Ishikawa (cell line): ENCODE measurements at regions not wholly inside any gene's neighbourhood (a gene's known extent, or its start where the extent isn't known, plus 50 kb on each side); places are given as distances from the start of the nearest gene placed in this dataset.

Experiments used
- CEBPB ChIP-seq: IDR thresholded peaks from 2 replicates; pipeline ENCODE4 v1.6.1; 2012
- CREB1 ChIP-seq: IDR thresholded peaks from 2 replicates; pipeline ENCODE4 v1.6.1; 2012; ENCODE audit warnings: low read depth
- EGR1 ChIP-seq: IDR thresholded peaks from 2 replicates; pipeline ENCODE4 v1.6.1; 2012
- EP300 ChIP-seq: IDR thresholded peaks from 2 replicates; pipeline ENCODE4 v1.6.1; 2012; ENCODE audit warnings: borderline replicate concordance
- FOXM1 ChIP-seq: IDR thresholded peaks from 2 replicates; pipeline ENCODE4 v1.6.1; 2012; ENCODE audit warnings: low read depth, borderline replicate concordance
- MAX ChIP-seq: IDR thresholded peaks from 2 replicates; pipeline ENCODE4 v1.6.1; 2012
- NFIC ChIP-seq: IDR thresholded peaks from 2 replicates; pipeline ENCODE4 v1.6.1; 2012
- RAD21 ChIP-seq: IDR thresholded peaks from 2 replicates; pipeline ENCODE4 v1.6.1; 2012; ENCODE audit warnings: low read depth
- TAF1 ChIP-seq: IDR thresholded peaks from 2 replicates; pipeline ENCODE4 v1.6.1; 2012; ENCODE audit warnings: low read depth, mild to moderate bottlenecking
- TCF12 ChIP-seq: IDR thresholded peaks from 2 replicates; pipeline ENCODE4 v1.6.1; 2012; ENCODE audit warnings: low read depth
- TEAD4 ChIP-seq: IDR thresholded peaks from 2 replicates; pipeline ENCODE4 v1.6.1; 2012
- USF1 ChIP-seq: IDR thresholded peaks from 2 replicates; pipeline ENCODE4 v1.6.1; 2012
- YY1 ChIP-seq: IDR thresholded peaks from 2 replicates; pipeline ENCODE4 v1.6.1; 2012; ENCODE audit warnings: low read depth
- ZBTB7A ChIP-seq: IDR thresholded peaks from 2 replicates; pipeline ENCODE4 v1.6.1; 2012; ENCODE audit warnings: low read depth
- TF ChIP-seq, protein P1 (sequence below): IDR thresholded peaks from 2 replicates; pipeline ENCODE4 v1.6.1; 2012; ENCODE audit warnings: low read depth, mild to moderate bottlenecking

DNA sequence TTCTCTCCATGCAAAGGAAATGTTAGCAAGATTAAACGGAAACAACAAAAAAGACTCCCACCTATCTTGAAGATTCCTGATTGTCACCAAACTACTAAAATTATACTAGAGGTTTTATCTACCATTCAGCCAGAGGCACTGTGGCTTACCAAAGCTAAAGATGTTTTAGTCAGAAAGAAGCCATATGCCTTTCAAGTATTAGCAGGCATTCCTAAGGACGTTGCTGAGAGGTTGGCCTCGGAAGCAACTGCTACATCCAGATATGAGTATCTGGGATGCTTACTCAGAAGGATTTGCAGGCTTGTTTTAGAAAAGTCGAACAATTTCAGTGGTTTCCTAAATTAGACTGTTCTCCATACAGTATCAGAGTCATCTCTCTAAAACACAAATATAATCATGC, 88.3 kb upstream of the UBE2E3 start:
- TF ChIP-seq ZBTB7A = no peak
- TF ChIP-seq CREB1 = no peak

DNA sequence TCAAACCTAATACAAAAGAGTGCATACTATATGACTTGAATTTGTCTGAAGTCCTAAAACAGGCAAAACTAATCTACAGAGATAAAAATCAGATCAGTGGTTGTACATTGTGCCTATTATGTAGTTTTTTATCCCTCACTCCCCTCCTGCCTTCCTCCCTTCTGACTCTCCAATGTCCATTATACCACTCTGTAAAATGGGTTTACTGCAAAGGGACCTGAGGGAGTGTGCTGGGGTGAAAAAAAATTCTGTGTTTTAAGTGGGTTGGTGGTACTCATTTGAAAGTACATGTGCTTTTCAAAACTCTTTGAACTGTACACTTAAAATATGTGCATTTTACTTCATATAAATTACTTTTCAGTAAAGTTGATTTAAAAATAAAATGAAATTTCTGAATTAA, 89.0 kb upstream of the UBE2E3 start:
- TF ChIP-seq YY1 (no peak), RAD21 (no peak), ZBTB7A (no peak), TAF1 (no peak)

- TF ChIP-seq EGR1 = no peak
- TF ChIP-seq CEBPB = no peak
- TF ChIP-seq, protein P1, sequence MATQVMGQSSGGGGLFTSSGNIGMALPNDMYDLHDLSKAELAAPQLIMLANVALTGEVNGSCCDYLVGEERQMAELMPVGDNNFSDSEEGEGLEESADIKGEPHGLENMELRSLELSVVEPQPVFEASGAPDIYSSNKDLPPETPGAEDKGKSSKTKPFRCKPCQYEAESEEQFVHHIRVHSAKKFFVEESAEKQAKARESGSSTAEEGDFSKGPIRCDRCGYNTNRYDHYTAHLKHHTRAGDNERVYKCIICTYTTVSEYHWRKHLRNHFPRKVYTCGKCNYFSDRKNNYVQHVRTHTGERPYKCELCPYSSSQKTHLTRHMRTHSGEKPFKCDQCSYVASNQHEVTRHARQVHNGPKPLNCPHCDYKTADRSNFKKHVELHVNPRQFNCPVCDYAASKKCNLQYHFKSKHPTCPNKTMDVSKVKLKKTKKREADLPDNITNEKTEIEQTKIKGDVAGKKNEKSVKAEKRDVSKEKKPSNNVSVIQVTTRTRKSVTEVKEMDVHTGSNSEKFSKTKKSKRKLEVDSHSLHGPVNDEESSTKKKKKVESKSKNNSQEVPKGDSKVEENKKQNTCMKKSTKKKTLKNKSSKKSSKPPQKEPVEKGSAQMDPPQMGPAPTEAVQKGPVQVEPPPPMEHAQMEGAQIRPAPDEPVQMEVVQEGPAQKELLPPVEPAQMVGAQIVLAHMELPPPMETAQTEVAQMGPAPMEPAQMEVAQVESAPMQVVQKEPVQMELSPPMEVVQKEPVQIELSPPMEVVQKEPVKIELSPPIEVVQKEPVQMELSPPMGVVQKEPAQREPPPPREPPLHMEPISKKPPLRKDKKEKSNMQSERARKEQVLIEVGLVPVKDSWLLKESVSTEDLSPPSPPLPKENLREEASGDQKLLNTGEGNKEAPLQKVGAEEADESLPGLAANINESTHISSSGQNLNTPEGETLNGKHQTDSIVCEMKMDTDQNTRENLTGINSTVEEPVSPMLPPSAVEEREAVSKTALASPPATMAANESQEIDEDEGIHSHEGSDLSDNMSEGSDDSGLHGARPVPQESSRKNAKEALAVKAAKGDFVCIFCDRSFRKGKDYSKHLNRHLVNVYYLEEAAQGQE = no peak
Observed at GRCh38 chr2:180890781-180891180, 89.6 kb upstream of the UBE2E3 start.

GRCh38 chr2:180882959-180883358, 97.4 kb upstream of the UBE2E3 start:
- TF ChIP-seq TEAD4 = no peak
- no peak for TF ChIP-seq RAD21
- TF ChIP-seq NFIC = no peak
- TF ChIP-seq YY1 = no peak
- no peak for TF ChIP-seq MAX
- TF ChIP-seq, protein P1 = no peak

DNA sequence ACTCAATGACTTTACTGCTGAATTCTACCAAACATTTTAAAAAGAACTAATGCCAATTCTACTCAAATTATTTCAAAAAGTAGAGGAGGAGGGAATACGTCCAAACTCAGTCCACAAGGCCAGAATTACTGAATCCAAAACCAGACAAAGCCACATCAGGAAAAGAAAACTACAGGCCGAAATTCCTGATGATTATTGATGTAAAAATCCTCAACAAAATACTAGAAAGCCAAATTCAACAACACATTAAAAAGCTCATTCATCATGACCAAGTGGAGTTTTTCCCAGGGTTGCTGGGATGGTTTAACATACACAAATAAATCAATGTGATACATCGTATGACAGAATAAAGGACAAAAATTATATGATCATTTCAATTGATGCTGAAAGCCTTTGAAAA, 103.9 kb upstream of the UBE2E3 start:
- TF ChIP-seq FOXM1 (no peak), USF1 (no peak), MAX (no peak), YY1 (no peak), NFIC (no peak)

DNA sequence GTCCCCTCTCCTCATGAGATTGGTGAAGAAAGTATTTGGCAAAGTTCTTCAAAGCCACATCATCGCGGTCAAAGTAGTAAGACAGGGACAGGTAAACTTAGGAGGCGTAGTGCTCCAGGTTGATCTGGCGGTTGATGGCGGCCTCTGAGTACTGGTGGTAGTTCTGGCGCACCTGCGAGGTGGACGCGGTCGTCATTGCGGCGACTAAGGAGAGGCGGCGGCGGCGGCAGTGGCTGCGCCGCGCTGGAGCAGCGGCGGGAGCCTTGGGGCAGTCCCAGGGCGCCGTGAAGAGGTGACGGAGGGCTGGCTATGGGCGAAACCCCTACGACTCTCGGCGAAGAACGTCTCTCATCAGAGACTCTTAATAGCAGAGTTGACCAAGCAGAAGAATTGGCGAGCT, 107.2 kb upstream of the UBE2E3 start:
- no peak for TF ChIP-seq MAX
- no peak for TF ChIP-seq EGR1
- no peak for TF ChIP-seq CEBPB
- TF ChIP-seq FOXM1 = no peak
- no peak for TF ChIP-seq YY1
- no peak for TF ChIP-seq NFIC
- TF ChIP-seq RAD21 = no peak
- no peak for TF ChIP-seq TEAD4
- TF ChIP-seq, protein P1 = no peak
- TF ChIP-seq USF1 = no peak
- TF ChIP-seq EP300 = no peak
- TF ChIP-seq CREB1 = no peak
- TF ChIP-seq ZBTB7A = no peak
- TF ChIP-seq TAF1 = no peak
- no peak for TF ChIP-seq TCF12
